ENCODE measurements at regions not wholly inside any gene's neighbourhood (a gene's known extent, or its start where the extent isn't known, plus 50 kb on each side); places are given as distances from the start of the nearest gene placed in this dataset.

GRCh38 chr15:61687651-61688050 lies 372.6 kb downstream of the VPS13C start (continued):
- TF ChIP-seq EZH2 (IDR thresholded peaks at IDR 0.05; ENCODE audit: borderline replicate concordance, low read depth, low read length) (no peak), ATF1 (CRISPR knock-in tag; IDR thresholded peaks at IDR 0.05) (no peak), ATF1 (tag; IDR thresholded peaks at IDR 0.05) (no peak), HEY1 (CRISPR knock-in tag; IDR thresholded peaks at IDR 0.05; ENCODE audit: borderline replicate concordance) (no peak), MYBL2 (IDR thresholded peaks at IDR 0.05; ENCODE audit: low read depth) (no peak), MYBL2 (CRISPR knock-in tag; IDR thresholded peaks at IDR 0.05; ENCODE audit: borderline replicate concordance) (no peak), ARNT (IDR thresholded peaks at IDR 0.05) (no peak), ZNF511 (CRISPR knock-in tag; IDR thresholded peaks at IDR 0.05) (no peak)

DNA sequence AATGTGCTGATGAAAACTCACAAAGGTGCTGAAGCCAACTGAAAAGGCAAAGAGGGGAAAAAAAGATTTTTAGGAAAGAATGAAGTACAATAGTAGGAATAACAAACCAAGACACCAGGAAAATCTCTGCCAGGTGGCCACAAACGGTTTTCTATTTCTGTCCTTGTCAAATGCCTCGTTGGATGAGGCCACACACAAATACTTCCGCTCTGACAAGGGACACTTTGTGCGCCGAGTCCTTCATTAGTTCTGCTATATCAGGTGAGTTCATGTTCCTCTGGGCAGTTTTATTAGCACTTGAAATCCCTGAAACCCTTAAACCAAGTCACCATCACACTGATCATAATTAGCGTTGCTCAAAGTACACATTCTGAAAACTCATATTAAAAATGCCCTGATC lies 373.1 kb downstream of the VPS13C start:
- no peak overlapping the region for H2AFZ ChIP-seq (ENCODE audit: low read depth, low read length)
- FAIRE-seq (no peak), ATAC-seq (no peak), DNase-seq (ENCODE audit: extremely low read depth in 1 of 4, low spot score in 3 of 4) (no peak)
- no TSS peak for BruUV-seq (replicated peaks)
- H3K4me3 ChIP-seq, result no peak overlapping the region
- no peaks in the 10 kb centered on the region for H4K20me1 ChIP-seq (replicated peaks; ENCODE audit: control insufficient read depth, insufficient read depth, low read length)
- no peak overlapping the region for H3K27ac ChIP-seq (ENCODE audit: extremely low read depth, low read depth, low read length)
- no peaks in the 10 kb centered on the region for H3K4me1 ChIP-seq (replicated peaks in 1 of 2; ENCODE audit: control insufficient read depth in 2 of 2, insufficient read depth in 2 of 2, low read length in 2 of 2)
- CTCF ChIA-PET (ENCODE audit: low intra/inter-chr PET ratio), result no interaction called here
- no peaks in the 10 kb centered on the region for H3K9me3 ChIP-seq (replicated peaks; ENCODE audit: control insufficient read depth, insufficient read depth, low read depth, low read length)
- no peak overlapping the region for H3K9ac ChIP-seq (ENCODE audit: insufficient read depth in 1 of 2, low read depth in 2 of 2, low read length in 2 of 2)
- in situ Hi-C loops (cut with MboI), result no loop called here
- POLR2A ChIA-PET, result no interaction called here
- intact Hi-C loops (cut with micrococcal nuclease), result no loop called here
- no peaks in the 10 kb centered on the region for H3K9me1 ChIP-seq (ENCODE audit: control insufficient read depth, insufficient read depth, low read length)
- no peaks in the 10 kb centered on the region; a peak in 1 of 5 replicates for H3K27me3 ChIP-seq (ENCODE audit: control insufficient read depth in 2 of 2, insufficient read depth in 2 of 2, low read length in 2 of 2)
- H3K36me3 ChIP-seq (ENCODE audit: control insufficient read depth, insufficient read depth, low read length), result no peaks in the 10 kb centered on the region
- WGBS (ENCODE audit: insufficient coverage, low coverage, missing lambda C conversion rate), result 1% methylated on average over 6 of the region's 6 CpGs
- no peak overlapping the region for H3K4me2 ChIP-seq (ENCODE audit: insufficient read depth, low read length)
- H3K79me2 ChIP-seq (ENCODE audit: control insufficient read depth, insufficient read depth, low read length), result no peaks in the 10 kb centered on the region
- TF ChIP-seq, protein P1, sequence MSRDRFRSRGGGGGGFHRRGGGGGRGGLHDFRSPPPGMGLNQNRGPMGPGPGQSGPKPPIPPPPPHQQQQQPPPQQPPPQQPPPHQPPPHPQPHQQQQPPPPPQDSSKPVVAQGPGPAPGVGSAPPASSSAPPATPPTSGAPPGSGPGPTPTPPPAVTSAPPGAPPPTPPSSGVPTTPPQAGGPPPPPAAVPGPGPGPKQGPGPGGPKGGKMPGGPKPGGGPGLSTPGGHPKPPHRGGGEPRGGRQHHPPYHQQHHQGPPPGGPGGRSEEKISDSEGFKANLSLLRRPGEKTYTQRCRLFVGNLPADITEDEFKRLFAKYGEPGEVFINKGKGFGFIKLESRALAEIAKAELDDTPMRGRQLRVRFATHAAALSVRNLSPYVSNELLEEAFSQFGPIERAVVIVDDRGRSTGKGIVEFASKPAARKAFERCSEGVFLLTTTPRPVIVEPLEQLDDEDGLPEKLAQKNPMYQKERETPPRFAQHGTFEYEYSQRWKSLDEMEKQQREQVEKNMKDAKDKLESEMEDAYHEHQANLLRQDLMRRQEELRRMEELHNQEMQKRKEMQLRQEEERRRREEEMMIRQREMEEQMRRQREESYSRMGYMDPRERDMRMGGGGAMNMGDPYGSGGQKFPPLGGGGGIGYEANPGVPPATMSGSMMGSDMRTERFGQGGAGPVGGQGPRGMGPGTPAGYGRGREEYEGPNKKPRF (IDR thresholded peaks at IDR 0.05; ENCODE audit: low read depth, low read length), result no peak
- no peak for TF ChIP-seq CBFB (CRISPR knock-in tag; IDR thresholded peaks at IDR 0.05)
- no peak for TF ChIP-seq NR0B1 (IDR thresholded peaks at IDR 0.05; ENCODE audit: partially characterized antibody)
- no peak for TF ChIP-seq TFAM (CRISPR knock-in tag; conservative IDR thresholded peaks at IDR 0.05)
- TF ChIP-seq FOXK2 (conservative IDR thresholded peaks at IDR 0.05 in 1 of 2, IDR thresholded peaks at IDR 0.05 in 1 of 2; ENCODE audit: low read depth in 2 of 2), result no peak
- TF ChIP-seq, protein P2, sequence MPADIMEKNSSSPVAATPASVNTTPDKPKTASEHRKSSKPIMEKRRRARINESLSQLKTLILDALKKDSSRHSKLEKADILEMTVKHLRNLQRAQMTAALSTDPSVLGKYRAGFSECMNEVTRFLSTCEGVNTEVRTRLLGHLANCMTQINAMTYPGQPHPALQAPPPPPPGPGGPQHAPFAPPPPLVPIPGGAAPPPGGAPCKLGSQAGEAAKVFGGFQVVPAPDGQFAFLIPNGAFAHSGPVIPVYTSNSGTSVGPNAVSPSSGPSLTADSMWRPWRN (IDR thresholded peaks at IDR 0.05; ENCODE audit: low read depth), result no peak
- no peak for TF ChIP-seq PRPF4 (IDR thresholded peaks at IDR 0.05; ENCODE audit: insufficient read depth, low read depth, low read length, poor library complexity, severe bottlenecking)
- no peak for TF ChIP-seq SMAD3 (CRISPR knock-in tag; conservative IDR thresholded peaks at IDR 0.05)
- TF ChIP-seq RB1 (IDR thresholded peaks at IDR 0.05; ENCODE audit: low read depth), result no peak

Measured in K562 (cell line).